Activated naive CD4-positive, alpha-beta T cell treated with anti-CD3 and anti-CD28 coated beads for 36 hours (primary cell): ENCODE measurements at regions not wholly inside any gene's neighbourhood (a gene's known extent, or its start where the extent isn't known, plus 50 kb on each side); places are given as distances from the start of the nearest gene placed in this dataset.
"Not testable (repeated sequence)": the region's sequence is repeated elsewhere in the genome, so short reads cannot be mapped to it uniquely, and the experiment has no call there.

Experiments
- CTCF ChIA-PET: fragments of 350-600 bp; sonication (Branson Sonifier 250); formaldehyde crosslinking; loops from one replicate; lab custom pipeline; 2021; ENCODE audit warnings: antibody characterized with exemption; lab: Charles Lee
- DNase-seq: peaks from one replicate; pipeline ENCODE4 v3.0.0-alpha.2; 2020
- H3K27ac Mint-ChIP-seq: one replicate; pipeline ENCODE4 v1.8.0; 2021; ENCODE audit warnings: mild to moderate bottlenecking, mixed read lengths
- H3K27me3 Mint-ChIP-seq: one replicate; pipeline ENCODE4 v1.8.0; 2021; ENCODE audit warnings: low read depth, mixed read lengths
- H3K36me3 Mint-ChIP-seq: one replicate; pipeline ENCODE4 v1.8.0; 2021; ENCODE audit warnings: low read depth, mixed read lengths
- H3K4me1 Mint-ChIP-seq: one replicate; pipeline ENCODE4 v1.8.0; 2021; ENCODE audit warnings: low read depth, mixed read lengths
- H3K4me3 Mint-ChIP-seq: one replicate; pipeline ENCODE4 v1.8.0; 2021; ENCODE audit warnings: mild to moderate bottlenecking, moderate library complexity, mixed read lengths
- H3K9me3 Mint-ChIP-seq: one replicate; pipeline ENCODE4 v1.8.0; 2021; ENCODE audit warnings: mixed read lengths
- intact Hi-C: fragments of 100-400 bp; cut with micrococcal nuclease; formaldehyde crosslinking; loops from one replicate; pipeline ENCODE4 v1.15.1; 2023

DNA sequence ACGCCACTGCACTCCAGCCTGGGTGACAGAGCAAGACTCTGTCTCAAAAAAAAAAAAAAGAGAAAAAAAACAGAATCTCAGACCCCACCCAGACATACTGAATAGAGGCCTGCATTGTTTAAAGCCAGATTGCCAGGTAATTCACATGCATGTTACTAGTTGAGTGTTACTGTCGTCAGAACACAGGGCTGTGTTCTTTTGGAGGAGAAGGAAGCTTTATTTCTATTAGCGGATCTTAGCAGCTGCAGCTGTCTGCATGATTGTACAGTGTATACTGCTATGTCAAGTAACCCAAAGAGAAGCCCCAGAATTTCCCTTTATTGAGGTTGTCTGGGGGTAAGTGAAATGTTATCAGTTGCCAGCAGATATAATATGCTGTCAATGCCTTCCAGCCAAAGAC, 496.6 kb upstream of the NAALADL2 start:
- Mint-ChIP-seq H3K4me3 (no peak overlapping the region), H3K27me3 (no peaks in the 10 kb centered on the region), H3K9me3 (no peaks in the 10 kb centered on the region), H3K4me1 (no peaks in the 10 kb centered on the region), H3K36me3 (no peaks in the 10 kb centered on the region), H3K27ac (no peak overlapping the region)
- intact Hi-C loops: no loop called here
- no peak for DNase-seq
- CTCF ChIA-PET: no interaction called here

- Mint-ChIP-seq H3K36me3 (no peaks in the 10 kb centered on the region), H3K9me3 (peaks cover under 1% of the 10 kb centered on the region), H3K4me3 (no peak overlapping the region), H3K27me3 (no peaks in the 10 kb centered on the region), H3K27ac (no peak overlapping the region), H3K4me1 (no peaks in the 10 kb centered on the region)
- DNase-seq: no peak
- intact Hi-C loops: no loop called here
- CTCF ChIA-PET: no interaction called here
These were observed 495.9 kb upstream of the NAALADL2 start for GRCh38 chr3:174363256-174363655.

DNA sequence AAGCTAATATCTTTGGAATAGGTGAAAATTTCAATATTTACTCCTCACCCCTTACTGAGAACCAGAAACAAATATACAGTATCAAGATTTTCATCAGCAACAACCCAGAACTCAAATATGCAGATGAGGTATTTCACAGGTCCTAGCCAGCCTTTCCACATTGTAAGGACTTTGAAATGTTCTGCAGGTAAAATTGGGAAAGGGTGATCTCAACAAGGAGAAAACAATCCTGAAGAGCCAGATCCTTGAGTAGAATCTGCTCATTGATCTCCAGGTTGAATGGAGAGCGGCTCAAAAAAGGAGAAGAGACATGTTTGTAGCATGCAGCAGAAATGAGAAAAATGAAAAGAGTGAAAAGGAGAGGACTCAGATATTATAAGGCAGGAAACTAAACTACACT, 493.3 kb upstream of the NAALADL2 start:
- DNase-seq: no peak
- intact Hi-C loops: no loop called here
- no peak overlapping the region for H3K4me3 Mint-ChIP-seq
- peaks cover 4% of the 10 kb centered on the region for H3K9me3 Mint-ChIP-seq
- no peaks in the 10 kb centered on the region for H3K27me3 Mint-ChIP-seq
- no peaks in the 10 kb centered on the region for H3K4me1 Mint-ChIP-seq
- H3K27ac Mint-ChIP-seq: no peak overlapping the region
- CTCF ChIA-PET: interaction anchor here (0.5 kb wide), 1 partner anchor 1344 kb away, joined by 4 read pairs; no protein-coding TSS in a partner anchor
- no peaks in the 10 kb centered on the region for H3K36me3 Mint-ChIP-seq

DNA sequence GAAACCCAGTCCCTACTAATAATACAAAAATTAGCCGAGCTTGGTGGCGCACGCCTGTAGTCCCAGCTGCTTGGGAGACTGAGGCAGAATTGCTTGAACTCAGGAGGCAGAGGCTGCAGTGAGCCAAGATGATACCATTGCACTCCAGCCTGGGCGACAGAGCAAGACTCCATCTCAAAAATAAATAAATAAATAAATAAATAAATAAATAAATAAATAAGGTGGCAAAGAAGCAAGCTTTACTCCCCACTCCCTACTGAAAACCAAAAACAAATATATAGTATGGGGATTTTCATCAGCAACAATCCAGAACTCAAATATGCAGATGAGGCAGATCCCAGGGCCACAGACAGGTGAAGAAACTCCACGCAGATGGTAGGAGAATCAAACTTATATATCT, 492.2 kb upstream of the NAALADL2 start:
- intact Hi-C loops, H3K4me1 Mint-ChIP-seq, H3K27ac Mint-ChIP-seq, DNase-seq, H3K27me3 Mint-ChIP-seq, CTCF ChIA-PET, H3K36me3 Mint-ChIP-seq, H3K4me3 Mint-ChIP-seq, H3K9me3 Mint-ChIP-seq: not testable (repeated sequence)

DNA sequence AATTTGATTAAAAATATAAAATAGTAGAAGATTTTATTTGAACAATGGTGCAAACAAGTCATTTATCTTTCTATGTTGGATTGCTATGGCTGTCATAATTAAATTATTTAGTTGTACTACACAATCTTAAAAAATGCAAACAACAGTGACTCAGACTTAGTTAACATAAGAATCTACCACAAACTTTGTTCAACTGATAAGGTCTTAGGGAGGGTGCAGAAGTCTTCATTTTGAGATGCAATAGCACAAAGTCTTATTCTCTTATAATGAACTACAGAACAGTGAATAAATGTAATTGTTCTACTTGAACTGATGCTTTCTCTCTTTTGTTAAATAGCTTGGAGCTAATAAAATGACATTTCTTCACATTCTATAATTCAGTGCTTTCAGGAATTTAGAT, 482.8 kb upstream of the NAALADL2 start:
- no peak for DNase-seq
- intact Hi-C loops: no loop called here
- peaks cover 1% of the 10 kb centered on the region for H3K9me3 Mint-ChIP-seq
- CTCF ChIA-PET: no interaction called here
- no peak overlapping the region for H3K27ac Mint-ChIP-seq
- H3K27me3 Mint-ChIP-seq: no peaks in the 10 kb centered on the region
- no peaks in the 10 kb centered on the region for H3K4me1 Mint-ChIP-seq
- no peak overlapping the region for H3K4me3 Mint-ChIP-seq
- H3K36me3 Mint-ChIP-seq: no peaks in the 10 kb centered on the region

GRCh38 chr3:174377096-174377495, 482.0 kb upstream of the NAALADL2 start:
- no peak for DNase-seq
- no peak overlapping the region for H3K4me3 Mint-ChIP-seq
- H3K4me1 Mint-ChIP-seq: no peaks in the 10 kb centered on the region
- H3K27ac Mint-ChIP-seq: no peak overlapping the region
- CTCF ChIA-PET: no interaction called here
- intact Hi-C loops: no loop called here
- no peaks in the 10 kb centered on the region for H3K36me3 Mint-ChIP-seq
- H3K27me3 Mint-ChIP-seq: no peaks in the 10 kb centered on the region
- no peaks in the 10 kb centered on the region for H3K9me3 Mint-ChIP-seq

- CTCF ChIA-PET: no interaction called here
- Mint-ChIP-seq H3K4me3 (no peak overlapping the region), H3K36me3 (no peaks in the 10 kb centered on the region), H3K9me3 (no peaks in the 10 kb centered on the region), H3K27ac (no peak overlapping the region), H3K4me1 (no peaks in the 10 kb centered on the region), H3K27me3 (no peaks in the 10 kb centered on the region)
- no peak for DNase-seq
- intact Hi-C loops: no loop called here
These were observed 481.4 kb upstream of the NAALADL2 start for GRCh38 chr3:174377684-174378083.

- no peaks in the 10 kb centered on the region for H3K4me1 Mint-ChIP-seq
- H3K27me3 Mint-ChIP-seq: no peaks in the 10 kb centered on the region
- H3K27ac Mint-ChIP-seq: no peak overlapping the region
- no peak for DNase-seq
- H3K36me3 Mint-ChIP-seq: no peaks in the 10 kb centered on the region
- peaks cover 3% of the 10 kb centered on the region for H3K9me3 Mint-ChIP-seq
- H3K4me3 Mint-ChIP-seq: no peak overlapping the region
- CTCF ChIA-PET: no interaction called here
- intact Hi-C loops: no loop called here
These were observed 476.3 kb upstream of the NAALADL2 start for GRCh38 chr3:174382878-174383277.

DNA sequence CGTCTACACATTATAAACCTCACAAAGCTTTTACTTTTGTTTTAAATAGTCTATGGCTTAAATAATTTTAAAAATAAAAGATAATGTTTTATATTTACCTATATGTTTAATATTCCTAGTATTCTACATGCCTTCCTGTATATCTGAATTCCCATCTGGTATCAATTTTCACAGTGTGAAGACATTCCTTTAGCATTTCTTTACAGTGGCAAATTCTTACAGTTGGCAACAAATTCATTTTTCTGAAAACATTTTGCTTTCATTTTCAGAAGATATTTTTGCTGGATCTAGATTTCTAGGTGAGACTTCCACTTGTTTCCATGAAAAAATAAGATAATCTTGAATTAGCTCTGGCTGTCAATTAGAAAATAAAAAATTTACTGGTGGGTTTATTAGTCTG, 471.4 kb upstream of the NAALADL2 start:
- no peak overlapping the region for H3K4me3 Mint-ChIP-seq
- no peaks in the 10 kb centered on the region for H3K27me3 Mint-ChIP-seq
- intact Hi-C loops: no loop called here
- no peak for DNase-seq
- no peak overlapping the region for H3K27ac Mint-ChIP-seq
- H3K4me1 Mint-ChIP-seq: no peaks in the 10 kb centered on the region
- no peaks in the 10 kb centered on the region for H3K36me3 Mint-ChIP-seq
- CTCF ChIA-PET: no interaction called here
- peaks cover 8% of the 10 kb centered on the region for H3K9me3 Mint-ChIP-seq

- CTCF ChIA-PET: no interaction called here
- Mint-ChIP-seq H3K27ac (no peak overlapping the region), H3K9me3 (peaks cover 1% of the 10 kb centered on the region), H3K4me1 (no peaks in the 10 kb centered on the region), H3K36me3 (no peaks in the 10 kb centered on the region), H3K4me3 (no peak overlapping the region), H3K27me3 (no peaks in the 10 kb centered on the region)
- no peak for DNase-seq
- intact Hi-C loops: loop anchor here (5.0 kb wide), 1 partner anchor 1544 kb away; no protein-coding TSS in a partner anchor
These were observed 461.3 kb upstream of the NAALADL2 start for GRCh38 chr3:174397848-174398247.

DNA sequence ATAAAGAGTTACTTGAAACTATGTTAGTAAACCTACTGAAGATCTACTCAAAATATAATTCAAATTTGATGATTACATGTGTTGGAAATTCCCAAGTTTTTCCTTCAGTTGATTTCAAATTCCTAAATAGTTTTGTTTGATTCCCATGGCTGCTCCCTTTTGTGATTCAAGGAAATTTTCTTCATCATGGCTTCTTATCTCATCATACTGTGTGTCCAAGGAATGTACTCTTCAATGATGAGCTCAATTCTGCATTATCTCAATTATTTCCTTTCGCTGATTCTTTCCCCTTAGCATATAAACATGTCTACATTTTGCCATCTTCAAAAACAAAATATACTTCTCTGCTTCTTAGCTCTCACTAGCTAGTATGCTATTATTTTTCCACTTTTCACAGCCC, 460.4 kb upstream of the NAALADL2 start:
- CTCF ChIA-PET: interaction anchor here (0.7 kb wide), 1 partner anchor 418 kb away, joined by 3 read pairs; no protein-coding TSS in a partner anchor
- Mint-ChIP-seq H3K4me3 (no peak overlapping the region), H3K9me3 (peaks cover 1% of the 10 kb centered on the region), H3K36me3 (no peaks in the 10 kb centered on the region), H3K27ac (no peak overlapping the region), H3K4me1 (no peaks in the 10 kb centered on the region), H3K27me3 (no peaks in the 10 kb centered on the region)
- no peak for DNase-seq
- intact Hi-C loops: loop anchor here (5.0 kb wide), 1 partner anchor 1544 kb away; no protein-coding TSS in a partner anchor

DNA sequence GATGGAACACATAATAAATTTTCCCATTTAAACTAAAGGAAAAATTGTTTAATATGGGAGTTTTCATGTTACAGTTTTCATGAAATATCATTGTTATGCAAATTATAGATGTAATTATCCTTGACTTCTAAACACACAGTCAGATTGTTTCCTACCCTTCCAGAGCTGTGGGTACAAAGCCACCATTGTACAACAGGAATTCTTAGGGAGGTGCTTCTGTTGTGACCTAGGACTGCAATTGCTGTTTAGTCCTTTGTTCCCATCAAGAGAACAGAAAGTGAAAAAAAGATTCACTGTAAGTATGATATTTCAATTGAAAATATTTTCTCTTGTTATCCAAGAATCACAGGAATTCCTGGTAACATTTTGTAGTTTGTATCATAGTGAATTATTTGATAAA, 455.3 kb upstream of the NAALADL2 start:
- CTCF ChIA-PET: no interaction called here
- Mint-ChIP-seq H3K36me3 (no peaks in the 10 kb centered on the region), H3K27ac (no peak overlapping the region), H3K27me3 (no peaks in the 10 kb centered on the region), H3K4me3 (no peak overlapping the region), H3K9me3 (peaks cover 4% of the 10 kb centered on the region), H3K4me1 (no peaks in the 10 kb centered on the region)
- intact Hi-C loops: no loop called here
- DNase-seq: no peak

- Mint-ChIP-seq H3K36me3 (no peaks in the 10 kb centered on the region), H3K4me1 (no peaks in the 10 kb centered on the region), H3K9me3 (peaks cover 3% of the 10 kb centered on the region), H3K4me3 (no peak overlapping the region), H3K27me3 (peaks cover 2% of the 10 kb centered on the region), H3K27ac (no peak overlapping the region)
- no peak for DNase-seq
- CTCF ChIA-PET: no interaction called here
- intact Hi-C loops: no loop called here
These were observed 450.8 kb upstream of the NAALADL2 start for GRCh38 chr3:174408310-174408709.
